GM23338 (cell line): ENCODE measurements at regions not wholly inside any gene's neighbourhood (a gene's known extent, or its start where the extent isn't known, plus 50 kb on each side); places are given as distances from the start of the nearest gene placed in this dataset.

Experiments used
- ATAC-seq: fragments of 200-7000 bp; cut with Tn5 transposase; 3 replicates; pipeline ENCODE4 v1.9.1; 2020
- DNase-seq: peaks from one replicate; pipeline ENCODE4 v3.0.0-alpha.2; 2015; ENCODE audit warnings: low spot score
- H2AFZ ChIP-seq: fragments of 200-600 bp; sonication (generic); 2 replicates; pipeline ENCODE4 v1.8.0; 2016; ENCODE audit warnings: antibody characterized with exemption, mild to moderate bottlenecking, moderate library complexity
- H3F3A ChIP-seq: fragments of 200-600 bp; sonication (generic); replicated peaks from 2 replicates; pipeline ENCODE4 v1.8.0; 2017; ENCODE audit warnings: antibody characterized with exemption, mixed run types, low read depth
- H3K27ac ChIP-seq: fragments of 200-600 bp; sonication (generic); 2 replicates; pipeline ENCODE4 v1.6.1; 2016; ENCODE audit warnings: low read depth
- H3K27me3 ChIP-seq: fragments of 200-600 bp; sonication (generic); 2 replicates; pipeline ENCODE4 v1.8.0; 2016; ENCODE audit warnings: mild to moderate bottlenecking, mixed run types, moderate library complexity; ENCODE audit not compliant: insufficient read depth
- H3K36me3 ChIP-seq: fragments of 200-600 bp; sonication (generic); 2 replicates; pipeline ENCODE4 v1.8.0; 2016; ENCODE audit warnings: mild to moderate bottlenecking; ENCODE audit not compliant: insufficient read depth
- H3K4me1 ChIP-seq: fragments of 200-600 bp; sonication (generic); 2 replicates; pipeline ENCODE4 v1.8.0; 2016; ENCODE audit warnings: mild to moderate bottlenecking, moderate library complexity; ENCODE audit not compliant: insufficient read depth
- H3K4me2 ChIP-seq: fragments of 200-600 bp; sonication (generic); 2 replicates; pipeline ENCODE4 v1.7.1; 2017; ENCODE audit warnings: mixed run types
- H3K4me3 ChIP-seq: fragments of 200-600 bp; sonication (generic); 2 replicates; pipeline ENCODE4 v1.6.1; 2016; ENCODE audit warnings: mixed run types
- H3K79me2 ChIP-seq: fragments of 200-600 bp; sonication (generic); replicated peaks from 2 replicates; pipeline ENCODE4 v1.8.0; 2017; ENCODE audit warnings: mild to moderate bottlenecking; ENCODE audit not compliant: insufficient read depth
- H3K9me2 ChIP-seq: fragments of 200-600 bp; sonication (generic); 2 replicates; pipeline ENCODE4 v1.8.0; 2017; ENCODE audit not compliant: insufficient read depth
- H4K20me1 ChIP-seq: fragments of 200-600 bp; sonication (generic); replicated peaks from 2 replicates; pipeline ENCODE4 v1.8.0; 2017; ENCODE audit warnings: mild to moderate bottlenecking; ENCODE audit not compliant: insufficient read depth
- H3K27ac Mint-ChIP-seq: 2 replicates; pipeline ENCODE4 v1.8.0; 2020; ENCODE audit warnings: inconsistent platforms, mild to moderate bottlenecking, moderate library complexity, mixed read lengths
- H3K27me3 Mint-ChIP-seq: 3 replicates; pipeline ENCODE4 v1.8.0; 2022; ENCODE audit warnings: low read depth, mild to moderate bottlenecking, moderate library complexity, mixed read lengths, inconsistent platforms; ENCODE audit not compliant: insufficient read depth, poor library complexity
- H3K36me3 Mint-ChIP-seq: 3 replicates; pipeline ENCODE4 v1.8.0; 2021; ENCODE audit warnings: low read depth, mild to moderate bottlenecking, inconsistent platforms, moderate library complexity, mixed read lengths
- H3K4me1 Mint-ChIP-seq: 3 replicates; pipeline ENCODE4 v1.8.0; 2020; ENCODE audit warnings: mild to moderate bottlenecking, inconsistent platforms, mixed read lengths
- H3K4me3 Mint-ChIP-seq: 3 replicates; pipeline ENCODE4 v1.8.0; 2021; ENCODE audit warnings: moderate library complexity, mild to moderate bottlenecking, inconsistent platforms, mixed read lengths
- H3K9me3 Mint-ChIP-seq: 3 replicates; pipeline ENCODE4 v1.8.0; 2020; ENCODE audit warnings: moderate library complexity, mild to moderate bottlenecking, inconsistent platforms, mixed read lengths
- CREB1 ChIP-seq: fragments of 250-450 bp; sonication (Bioruptor Pico); IDR thresholded peaks from 2 replicates; pipeline ENCODE4 v1.5.0; 2020; ENCODE audit warnings: low read depth, mild to moderate bottlenecking, moderate library complexity
- CTCF ChIP-seq, 2 experiments: fragments of 200-600 bp in 1 of 2; sonication (generic) in 1 of 2; conservative IDR thresholded peaks; 2 replicates each; pipeline versions ENCODE4 v1.5.1 to v1.6.1; 2016 to 2017; ENCODE audit warnings: antibody characterized with exemption in 2 of 2, low read depth in 2 of 2, mild to moderate bottlenecking in 2 of 2, moderate library complexity in 1 of 2
- EZH2 ChIP-seq: fragments of 200-600 bp; sonication (generic); IDR thresholded peaks from one replicate; pipeline ENCODE4 v1.8.0; 2017; ENCODE audit warnings: antibody characterized with exemption, mild to moderate bottlenecking, low read depth; ENCODE audit not compliant: unreplicated experiment
- EZH2phosphoT487 ChIP-seq: fragments of 200-600 bp; sonication (generic); IDR thresholded peaks from one replicate; pipeline ENCODE4 v1.8.1; 2018; ENCODE audit warnings: antibody characterized with exemption; ENCODE audit not compliant: unreplicated experiment
- JUNB ChIP-seq: IDR thresholded peaks from one replicate; pipeline ENCODE4 v1.6.1; 2016; ENCODE audit warnings: antibody characterized with exemption; ENCODE audit not compliant: unreplicated experiment
- NANOG ChIP-seq: IDR thresholded peaks from 2 replicates; pipeline ENCODE4 v1.6.1; 2016; ENCODE audit warnings: antibody characterized with exemption, borderline replicate concordance
- POLR2AphosphoS5 ChIP-seq: IDR thresholded peaks from 2 replicates; pipeline ENCODE4 v1.6.1; 2016; ENCODE audit warnings: antibody characterized with exemption, low read depth
- STAT1 ChIP-seq: IDR thresholded peaks from one replicate; pipeline ENCODE4 v1.6.1; 2016; ENCODE audit warnings: antibody characterized with exemption; ENCODE audit not compliant: unreplicated experiment
- ZNF114 ChIP-seq: fragments of 250-450 bp; sonication (Bioruptor Pico); IDR thresholded peaks from 2 replicates; pipeline ENCODE4 v1.5.0; 2020; ENCODE audit warnings: mild to moderate bottlenecking, moderate library complexity
- ZNF331 ChIP-seq: fragments of 250-450 bp; sonication (Bioruptor Pico); IDR thresholded peaks from 2 replicates; pipeline ENCODE4 v1.5.0; 2020; ENCODE audit warnings: low read depth, mild to moderate bottlenecking, moderate library complexity
- ZNF462 ChIP-seq: fragments of 250-450 bp; sonication (Bioruptor Pico); IDR thresholded peaks from 2 replicates; pipeline ENCODE4 v1.5.0; 2020; ENCODE audit warnings: mild to moderate bottlenecking, moderate library complexity

- DNase-seq, result no peak
- Histone ChIP-seq H3K79me2 (no peaks in the 10 kb centered on the region), H3K4me1 (no peaks in the 10 kb centered on the region), H3K4me2 (no peak overlapping the region), H3K9me2 (no peaks in the 10 kb centered on the region), H4K20me1 (no peaks in the 10 kb centered on the region), H3K4me3 (no peak overlapping the region), H3K27me3 (no peaks in the 10 kb centered on the region), H2AFZ (no peak overlapping the region), H3F3A (no peaks in the 10 kb centered on the region), H3K27ac (no peak overlapping the region), H3K36me3 (no peaks in the 10 kb centered on the region)
- Mint-ChIP-seq H3K36me3 (no peaks in the 10 kb centered on the region), H3K27ac (no peak overlapping the region), H3K4me3 (no peak overlapping the region), H3K4me1 (no peaks in the 10 kb centered on the region), H3K27me3 (no peaks in the 10 kb centered on the region), H3K9me3 (no peaks in the 10 kb centered on the region)
- ATAC-seq, result no peak
- TF ChIP-seq NANOG, result no peak
- TF ChIP-seq EZH2phosphoT487, result no peak
- TF ChIP-seq EZH2, result no peak
- TF ChIP-seq JUNB, result no peak
- TF ChIP-seq STAT1, result no peak
- TF ChIP-seq CREB1 (CRISPR knock-in tag), result no peak
- no peak for TF ChIP-seq ZNF114
- no peak for TF ChIP-seq ZNF331 (CRISPR knock-in tag)
- TF ChIP-seq POLR2AphosphoS5, result no peak
- no peak for TF ChIP-seq ZNF462 (CRISPR knock-in tag)
- no peak for TF ChIP-seq CTCF (conservative IDR thresholded peaks at IDR 0.05; ENCODE audit: low read depth in 2 of 2)
Observed at GRCh38 chr7:118059209-118059608, 124.8 kb upstream of the LSM8 start.
